HepG2 (cell line): ENCODE measurements at regions not wholly inside any gene's neighbourhood (a gene's known extent, or its start where the extent isn't known, plus 50 kb on each side); places are given as distances from the start of the nearest gene placed in this dataset.

ENCODE experiments used
- ATAC-seq: fragments of 200-7000 bp; cut with Tn5 transposase; 3 replicates; pipeline ENCODE4 v1.9.1; 2020; ENCODE audit warnings: mild to moderate bottlenecking, moderate library complexity
- BruUV-seq: library from RNA; stranded (reverse); fragments of 400-500 nt; replicated peaks from 2 replicates; lab custom pipeline; 2021; lab: Mats Ljungman, UMichigan
- CTCF ChIA-PET: fragments of 300-600 bp; formaldehyde crosslinking; extraction: SDS; loops from one replicate; lab custom pipeline; 2021; ENCODE audit warnings: low total read pairs, inconsistent platforms, low intra/inter-chr PET ratio; lab: Yijun Ruan, JAX
- POLR2A ChIA-PET: fragments of 350-600 bp; sonication (Branson Sonifier 250); formaldehyde crosslinking; loops from one replicate; lab custom pipeline; 2020; ENCODE audit warnings: antibody characterized with exemption, inconsistent platforms; lab: Yijun Ruan, JAX
- DNase-seq: peaks from one replicate; pipeline ENCODE4 v3.0.0-alpha.2; 2015; ENCODE audit warnings: low spot score
- FAIRE-seq: peaks from 3 replicates; lab custom pipeline; 2011; peaks lifted over from hg19 to GRCh38; lab: Jason Lieb, UNC
- H2AFZ ChIP-seq: one replicate; pipeline ENCODE4 v1.6.1; 2011; ENCODE audit warnings: low read length, inconsistent platforms
- H3K27ac ChIP-seq: fragments of 300-600 bp; 3 replicates; pipeline ENCODE4 v1.8.0; 2011; ENCODE audit warnings: mixed run types, mild to moderate bottlenecking, mixed read lengths, low read length, inconsistent platforms; ENCODE audit not compliant: insufficient read depth; ENCODE audit errors: extremely low read length
- H3K27me3 ChIP-seq, 2 experiments: fragments of 200-600 bp in 1 of 2; 2 replicates in 1 of 2; 3 replicates in 1 of 2; pipeline versions ENCODE4 v1.6.0 to v1.8.0; 2011; ENCODE audit warnings: low read length in 2 of 2, mild to moderate bottlenecking in 2 of 2, moderate library complexity in 2 of 2, inconsistent platforms in 1 of 2; ENCODE audit not compliant: insufficient read depth in 2 of 2, control insufficient read depth in 1 of 2
- H3K36me3 ChIP-seq, 2 experiments: fragments of 200-600 bp in 1 of 2; replicated peaks in 1 of 2; 2 replicates in 1 of 2; 3 replicates in 1 of 2; pipeline versions ENCODE4 v1.5.1 to v1.8.0; 2011; ENCODE audit warnings: low read length in 2 of 2, inconsistent platforms in 1 of 2; ENCODE audit not compliant: insufficient read depth in 2 of 2, control insufficient read depth in 1 of 2
- H3K4me1 ChIP-seq: 2 replicates; pipeline ENCODE4 v1.5.1; 2012; ENCODE audit warnings: low read length, inconsistent platforms; ENCODE audit not compliant: insufficient read depth
- H3K4me2 ChIP-seq: 2 replicates; pipeline ENCODE4 v1.6.0; 2011; ENCODE audit warnings: low read depth, low read length, inconsistent platforms
- H3K4me3 ChIP-seq, 3 experiments: fragments of 200-600 bp in 1 of 3; sonication (generic), shearing (Covaris generic) in 1 of 3; replicated peaks in 1 of 3; 2 replicates each; pipeline ENCODE4 v1.5.1; 2011 to 2016; ENCODE audit warnings: low read length in 3 of 3, inconsistent platforms in 2 of 3, low read depth in 2 of 3, mild to moderate bottlenecking in 2 of 3, control low read depth in 1 of 3, mixed read lengths in 1 of 3; ENCODE audit not compliant: insufficient read depth in 1 of 3
- H3K79me2 ChIP-seq: one replicate; pipeline ENCODE4 v1.6.1; 2011; ENCODE audit warnings: low read length, inconsistent platforms; ENCODE audit not compliant: insufficient read depth
- H3K9ac ChIP-seq: 2 replicates; pipeline ENCODE4 v1.6.0; 2011; ENCODE audit warnings: mild to moderate bottlenecking, low read depth, low read length, inconsistent platforms; ENCODE audit not compliant: insufficient read depth
- H3K9me3 ChIP-seq: 2 replicates; pipeline ENCODE4 v1.5.1; 2012; ENCODE audit warnings: mild to moderate bottlenecking, low read length
- H4K20me1 ChIP-seq: 2 replicates; pipeline ENCODE4 v1.6.0; 2011; ENCODE audit warnings: inconsistent platforms, mild to moderate bottlenecking, low read length, moderate library complexity; ENCODE audit not compliant: insufficient read depth
- SMC3 ChIP-seq: IDR thresholded peaks from 2 replicates; pipeline ENCODE4 v1.6.1; 2011; ENCODE audit warnings: low read length, improper control_type of control experiment
- STAG1 ChIP-seq: sonication (generic); formaldehyde crosslinking; IDR thresholded peaks from 2 replicates; pipeline ENCODE4 v1.4.0; 2020; ENCODE audit warnings: missing genetic modification reagents
- ZNF460 ChIP-seq: sonication (generic); formaldehyde crosslinking; IDR thresholded peaks from 2 replicates; pipeline ENCODE4 v1.5.1; 2020; ENCODE audit warnings: missing genetic modification reagents, mild to moderate bottlenecking, borderline replicate concordance
- ZNF816 ChIP-seq: sonication (generic); formaldehyde crosslinking; IDR thresholded peaks from 2 replicates; pipeline ENCODE4 v1.8.0; 2022; ENCODE audit warnings: missing genetic modification reagents, mild to moderate bottlenecking, borderline replicate concordance
- WGBS: methylation state at CpG from one replicate; pipeline ENCODE4 v1.1.6; 2017; ENCODE audit warnings: low lambda C conversion rate; 5-methylcytosine and 5-hydroxymethylcytosine counted together
- in situ Hi-C: cut with HindIII; loops from 2 replicates; pipeline ENCODE4 v1.10.0; 2017; ENCODE audit warnings: low pct_unique_long_range_greater_than_20kb; ENCODE audit not compliant: extremely low pct_ligation_motif_present
- intact Hi-C: fragments of 100-400 bp; cut with micrococcal nuclease; formaldehyde crosslinking; loops from one replicate; pipeline ENCODE4 v1.10.0; 2022; ENCODE audit not compliant: unreplicated experiment
- TF ChIP-seq, protein P1 (sequence below): conservative IDR thresholded peaks from 2 replicates; pipeline ENCODE4 v1.6.1; 2018; ENCODE audit warnings: missing genetic modification reagents
- TF ChIP-seq, protein P2 (sequence below): IDR thresholded peaks from 2 replicates; pipeline ENCODE4 v1.6.1; 2016; ENCODE audit warnings: low read depth
- TF ChIP-seq, protein P3 (sequence below): sonication (generic); formaldehyde crosslinking; IDR thresholded peaks from 2 replicates; pipeline ENCODE4 v1.4.0; 2020; ENCODE audit warnings: missing genetic modification reagents, mild to moderate bottlenecking, borderline replicate concordance
- TF ChIP-seq, protein P4 (sequence below): sonication (generic); formaldehyde crosslinking; IDR thresholded peaks from 2 replicates; pipeline ENCODE4 v1.8.0; 2022; ENCODE audit warnings: mild to moderate bottlenecking, missing genetic modification reagents; ENCODE audit not compliant: insufficient replicate concordance
- TF ChIP-seq, protein P5 (sequence below): sonication (generic); formaldehyde crosslinking; IDR thresholded peaks from 2 replicates; pipeline ENCODE4 v1.5.0; 2020; ENCODE audit warnings: mild to moderate bottlenecking, missing genetic modification reagents, moderate library complexity
- TF ChIP-seq, protein P6 (sequence below): IDR thresholded peaks from 2 replicates; pipeline ENCODE4 v1.6.1; 2016; ENCODE audit warnings: missing biosample characterization, missing genetic modification reagents, low read depth
- TF ChIP-seq, protein P7 (sequence below): sonication (generic); formaldehyde crosslinking; IDR thresholded peaks from 2 replicates; pipeline ENCODE4 v1.5.0; 2020; ENCODE audit warnings: mild to moderate bottlenecking, low read depth, missing genetic modification reagents, borderline replicate concordance

DNA sequence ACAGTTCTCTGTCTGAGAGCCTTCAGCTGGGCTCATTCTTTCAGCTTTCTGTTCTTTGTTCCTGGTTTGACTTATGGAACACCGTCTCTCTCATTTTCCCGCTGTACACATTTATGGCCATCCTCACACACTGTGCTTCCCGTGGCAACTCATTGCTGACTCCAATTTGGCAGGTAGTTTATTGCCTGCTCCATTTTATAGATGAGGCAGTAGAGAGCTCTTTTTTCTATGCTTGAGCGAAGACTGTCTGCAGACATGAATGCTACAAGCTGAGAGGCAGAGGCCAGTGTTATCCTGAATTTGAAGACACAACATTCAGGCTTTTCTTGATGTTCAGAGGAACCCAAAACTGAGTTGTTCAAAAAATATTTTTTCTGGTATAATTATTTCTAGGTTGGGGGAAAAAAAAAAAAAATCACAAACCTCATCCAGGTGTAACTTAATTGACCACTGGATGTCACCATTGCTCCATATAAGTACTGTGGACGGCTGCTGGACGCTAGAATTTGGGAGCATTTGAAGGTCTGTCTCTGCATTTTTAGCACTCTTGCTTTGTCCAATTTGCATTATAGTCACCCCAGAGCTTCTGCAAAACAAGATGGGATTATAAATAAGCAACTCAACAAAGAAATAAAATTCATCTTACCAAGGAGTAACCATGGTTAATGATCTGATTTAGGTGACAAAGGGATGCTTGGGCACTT, 83.5 kb downstream of the HRH4 start:
- in situ Hi-C loops = no loop called here
- no peaks in the 10 kb centered on the region for H3K9me3 ChIP-seq
- no peaks in the 10 kb centered on the region for H4K20me1 ChIP-seq
- DNase-seq = peak; percentile 22
- H3K4me2 ChIP-seq = no peak overlapping the region
- no peak overlapping the region for H3K9ac ChIP-seq
- H3K36me3 ChIP-seq = no peaks in the 10 kb centered on the region
- POLR2A ChIA-PET = no interaction called here
- H2AFZ ChIP-seq = no peak overlapping the region
- no peaks in the 10 kb centered on the region; a peak in 1 of 5 replicates for H3K27me3 ChIP-seq
- intact Hi-C loops = loop anchor here (5.0 to 10.0 kb wide), 2 partner anchors 1288 to 1351 kb away; no protein-coding TSS in a partner anchor
- H3K4me3 ChIP-seq = no peak overlapping the region
- WGBS = 15% methylated on average over 6 of the region's 6 CpGs
- no TSS peak for BruUV-seq
- no peak overlapping the region for H3K27ac ChIP-seq
- H3K79me2 ChIP-seq = no peaks in the 10 kb centered on the region
- peak; percentile 58; the same call in 2 of the 3 replicates for ATAC-seq
- TF ChIP-seq SMC3 = peak; percentile 24; the same call in 1 of the 2 replicates
- TF ChIP-seq, protein P1, sequence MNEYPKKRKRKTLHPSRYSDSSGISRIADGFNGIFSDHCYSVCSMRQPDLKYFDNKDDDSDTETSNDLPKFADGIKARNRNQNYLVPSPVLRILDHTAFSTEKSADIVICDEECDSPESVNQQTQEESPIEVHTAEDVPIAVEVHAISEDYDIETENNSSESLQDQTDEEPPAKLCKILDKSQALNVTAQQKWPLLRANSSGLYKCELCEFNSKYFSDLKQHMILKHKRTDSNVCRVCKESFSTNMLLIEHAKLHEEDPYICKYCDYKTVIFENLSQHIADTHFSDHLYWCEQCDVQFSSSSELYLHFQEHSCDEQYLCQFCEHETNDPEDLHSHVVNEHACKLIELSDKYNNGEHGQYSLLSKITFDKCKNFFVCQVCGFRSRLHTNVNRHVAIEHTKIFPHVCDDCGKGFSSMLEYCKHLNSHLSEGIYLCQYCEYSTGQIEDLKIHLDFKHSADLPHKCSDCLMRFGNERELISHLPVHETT (CRISPR knock-in tag) = no peak
- TF ChIP-seq, protein P2, sequence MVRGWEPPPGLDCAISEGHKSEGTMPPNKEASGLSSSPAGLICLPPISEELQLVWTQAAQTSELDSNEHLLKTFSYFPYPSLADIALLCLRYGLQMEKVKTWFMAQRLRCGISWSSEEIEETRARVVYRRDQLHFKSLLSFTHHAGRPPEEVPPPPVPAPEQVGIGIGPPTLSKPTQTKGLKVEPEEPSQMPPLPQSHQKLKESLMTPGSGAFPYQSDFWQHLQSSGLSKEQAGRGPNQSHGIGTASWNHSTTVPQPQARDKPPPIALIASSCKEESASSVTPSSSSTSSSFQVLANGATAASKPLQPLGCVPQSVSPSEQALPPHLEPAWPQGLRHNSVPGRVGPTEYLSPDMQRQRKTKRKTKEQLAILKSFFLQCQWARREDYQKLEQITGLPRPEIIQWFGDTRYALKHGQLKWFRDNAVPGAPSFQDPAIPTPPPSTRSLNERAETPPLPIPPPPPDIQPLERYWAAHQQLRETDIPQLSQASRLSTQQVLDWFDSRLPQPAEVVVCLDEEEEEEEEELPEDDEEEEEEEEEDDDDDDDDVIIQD (CRISPR knock-in tag) = no peak
- TF ChIP-seq STAG1 = peak; percentile 65
- TF ChIP-seq, protein P3, sequence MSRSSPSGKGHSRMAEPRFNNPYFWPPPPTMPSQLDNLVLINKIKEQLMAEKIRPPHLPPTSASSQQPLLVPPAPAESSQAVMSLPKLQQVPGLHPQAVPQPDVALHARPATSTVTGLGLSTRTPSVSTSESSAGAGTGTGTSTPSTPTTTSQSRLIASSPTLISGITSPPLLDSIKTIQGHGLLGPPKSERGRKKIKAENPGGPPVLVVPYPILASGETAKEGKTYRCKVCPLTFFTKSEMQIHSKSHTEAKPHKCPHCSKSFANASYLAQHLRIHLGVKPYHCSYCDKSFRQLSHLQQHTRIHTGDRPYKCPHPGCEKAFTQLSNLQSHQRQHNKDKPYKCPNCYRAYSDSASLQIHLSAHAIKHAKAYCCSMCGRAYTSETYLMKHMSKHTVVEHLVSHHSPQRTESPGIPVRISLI = peak; percentile 41; the same call in 1 of the 2 replicates
- TF ChIP-seq ZNF460 (CRISPR knock-in tag) = no peak
- TF ChIP-seq, protein P4, sequence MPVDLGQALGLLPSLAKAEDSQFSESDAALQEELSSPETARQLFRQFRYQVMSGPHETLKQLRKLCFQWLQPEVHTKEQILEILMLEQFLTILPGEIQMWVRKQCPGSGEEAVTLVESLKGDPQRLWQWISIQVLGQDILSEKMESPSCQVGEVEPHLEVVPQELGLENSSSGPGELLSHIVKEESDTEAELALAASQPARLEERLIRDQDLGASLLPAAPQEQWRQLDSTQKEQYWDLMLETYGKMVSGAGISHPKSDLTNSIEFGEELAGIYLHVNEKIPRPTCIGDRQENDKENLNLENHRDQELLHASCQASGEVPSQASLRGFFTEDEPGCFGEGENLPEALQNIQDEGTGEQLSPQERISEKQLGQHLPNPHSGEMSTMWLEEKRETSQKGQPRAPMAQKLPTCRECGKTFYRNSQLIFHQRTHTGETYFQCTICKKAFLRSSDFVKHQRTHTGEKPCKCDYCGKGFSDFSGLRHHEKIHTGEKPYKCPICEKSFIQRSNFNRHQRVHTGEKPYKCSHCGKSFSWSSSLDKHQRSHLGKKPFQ = no peak
- TF ChIP-seq, protein P5, sequence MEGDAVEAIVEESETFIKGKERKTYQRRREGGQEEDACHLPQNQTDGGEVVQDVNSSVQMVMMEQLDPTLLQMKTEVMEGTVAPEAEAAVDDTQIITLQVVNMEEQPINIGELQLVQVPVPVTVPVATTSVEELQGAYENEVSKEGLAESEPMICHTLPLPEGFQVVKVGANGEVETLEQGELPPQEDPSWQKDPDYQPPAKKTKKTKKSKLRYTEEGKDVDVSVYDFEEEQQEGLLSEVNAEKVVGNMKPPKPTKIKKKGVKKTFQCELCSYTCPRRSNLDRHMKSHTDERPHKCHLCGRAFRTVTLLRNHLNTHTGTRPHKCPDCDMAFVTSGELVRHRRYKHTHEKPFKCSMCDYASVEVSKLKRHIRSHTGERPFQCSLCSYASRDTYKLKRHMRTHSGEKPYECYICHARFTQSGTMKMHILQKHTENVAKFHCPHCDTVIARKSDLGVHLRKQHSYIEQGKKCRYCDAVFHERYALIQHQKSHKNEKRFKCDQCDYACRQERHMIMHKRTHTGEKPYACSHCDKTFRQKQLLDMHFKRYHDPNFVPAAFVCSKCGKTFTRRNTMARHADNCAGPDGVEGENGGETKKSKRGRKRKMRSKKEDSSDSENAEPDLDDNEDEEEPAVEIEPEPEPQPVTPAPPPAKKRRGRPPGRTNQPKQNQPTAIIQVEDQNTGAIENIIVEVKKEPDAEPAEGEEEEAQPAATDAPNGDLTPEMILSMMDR (CRISPR knock-in tag) = peak; percentile 54
- TF ChIP-seq, protein P6, sequence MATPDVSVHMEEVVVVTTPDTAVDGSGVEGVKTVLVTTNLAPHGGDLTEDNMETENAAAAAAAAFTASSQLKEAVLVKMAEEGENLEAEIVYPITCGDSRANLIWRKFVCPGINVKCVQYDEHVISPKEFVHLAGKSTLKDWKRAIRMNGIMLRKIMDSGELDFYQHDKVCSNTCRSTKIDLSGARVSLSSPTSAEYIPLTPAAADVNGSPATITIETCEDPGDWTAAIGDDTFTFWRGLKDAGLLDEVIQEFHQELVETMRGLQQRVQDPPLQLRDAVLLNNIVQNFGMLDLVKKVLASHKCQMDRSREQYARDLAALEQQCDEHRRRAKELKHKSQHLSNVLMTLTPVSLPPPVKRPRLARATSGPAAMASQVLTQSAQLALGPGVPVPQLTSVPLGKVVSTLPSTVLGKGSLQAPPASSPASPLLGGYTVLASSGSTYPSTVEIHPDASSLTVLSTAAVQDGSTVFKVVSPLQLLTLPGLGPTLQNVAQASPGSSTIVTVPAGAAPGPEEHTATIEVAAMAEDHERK (CRISPR knock-in tag) = no peak
- no peak for TF ChIP-seq ZNF816
- TF ChIP-seq, protein P7, sequence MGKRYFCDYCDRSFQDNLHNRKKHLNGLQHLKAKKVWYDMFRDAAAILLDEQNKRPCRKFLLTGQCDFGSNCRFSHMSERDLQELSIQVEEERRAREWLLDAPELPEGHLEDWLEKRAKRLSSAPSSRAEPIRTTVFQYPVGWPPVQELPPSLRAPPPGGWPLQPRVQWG (CRISPR knock-in tag) = no peak
- no peaks in the 10 kb centered on the region for H3K4me1 ChIP-seq
- FAIRE-seq = no peak
- CTCF ChIA-PET = interaction anchor here (1.9 kb wide), 1 partner anchor 183 kb away, joined by 13 read pairs; no protein-coding TSS in a partner anchor
